ENCODE measurements at regions not wholly inside any gene's neighbourhood (a gene's known extent, or its start where the extent isn't known, plus 50 kb on each side); places are given as distances from the start of the nearest gene placed in this dataset.

GRCh38 chr3:90041995-90042394 lies 934.6 kb downstream of the EPHA3 start:
- no peak for TF ChIP-seq CTCF (IDR thresholded peaks at IDR 0.05)
- TF ChIP-seq EZH2 (IDR thresholded peaks at IDR 0.05; ENCODE audit: borderline replicate concordance, insufficient read depth, low read depth, low read length, poor library complexity, severe bottlenecking) = no peak
